HCT116 (cell line): ENCODE measurements at regions not wholly inside any gene's neighbourhood (a gene's known extent, or its start where the extent isn't known, plus 50 kb on each side); places are given as distances from the start of the nearest gene placed in this dataset.

ENCODE experiments used
- ATAC-seq: fragments of 200-7000 bp; cut with Tn5 transposase; 2 replicates; pipeline ENCODE4 v1.9.1; 2020; ENCODE audit warnings: mild to moderate bottlenecking, moderate library complexity
- BruUV-seq: library from RNA; stranded (reverse); fragments of 400-500 nt; replicated peaks from 2 replicates; lab custom pipeline; 2021; lab: Mats Ljungman, UMichigan
- CTCF ChIA-PET: fragments of 300-600 bp; sonication (Branson Sonifier 250); formaldehyde crosslinking; loops from one replicate; lab custom pipeline; 2021; ENCODE audit warnings: antibody characterized with exemption; lab: Charles Lee
- POLR2A ChIA-PET: fragments of 300-600, 350-600 bp; sonication (Branson Sonifier 250); formaldehyde crosslinking; loops from one replicate; lab custom pipeline; 2021; ENCODE audit warnings: antibody characterized with exemption; lab: Charles Lee
- RAD21 ChIA-PET, 2 experiments: fragments of 300-600 bp; sonication (Branson Sonifier 250); formaldehyde crosslinking; loops; one replicate each; lab custom pipeline; 2023; ENCODE audit warnings: low total read pairs in 2 of 2; ENCODE audit not compliant: uncharacterized antibody in 2 of 2, unreplicated experiment in 2 of 2, low non-redundant PET in 1 of 2; lab: Charles Lee
- DNase-seq: peaks from one replicate; pipeline ENCODE4 v3.0.0-alpha.2; 2010; ENCODE audit warnings: low read depth, low spot score
- H2AFZ ChIP-seq: fragments of 200-600 bp; shearing (Covaris generic), sonication (generic); 2 replicates; pipeline ENCODE4 v1.6.1; 2017; ENCODE audit warnings: low read depth, mixed run types, mixed read lengths, antibody characterized with exemption, low read length; ENCODE audit not compliant: poor library complexity, severe bottlenecking
- H3K27ac ChIP-seq: 2 replicates; pipeline ENCODE4 v1.5.1; 2012; ENCODE audit warnings: low read depth, low read length
- H3K27me3 ChIP-seq: fragments of 200-600 bp; sonication (generic); 2 replicates; pipeline ENCODE4 v1.6.1; 2016; ENCODE audit warnings: mixed run types, low read length, mixed read lengths; ENCODE audit not compliant: insufficient read depth
- H3K36me3 ChIP-seq, 2 experiments: fragments of 200-500 bp in 1 of 2; fragments of 200-600 bp in 1 of 2; sonication (Bioruptor generic) in 1 of 2; sonication (generic) in 1 of 2; 2 replicates each; pipeline versions ENCODE4 v1.5.1 to v1.6.1; 2014 to 2016; ENCODE audit warnings: low read length in 2 of 2, inconsistent platforms in 1 of 2, mixed read lengths in 1 of 2, mixed run types in 1 of 2; ENCODE audit not compliant: insufficient read depth in 2 of 2, control insufficient read depth in 1 of 2
- H3K4me1 ChIP-seq, 2 experiments: fragments of 200-600 bp in 1 of 2; sonication (generic) in 1 of 2; 2 replicates each; pipeline versions ENCODE4 v1.5.1 to v1.6.1; 2012 to 2017; ENCODE audit warnings: low read length in 2 of 2, inconsistent platforms in 1 of 2, mild to moderate bottlenecking in 1 of 2, mixed read lengths in 1 of 2, mixed run types in 1 of 2, moderate library complexity in 1 of 2; ENCODE audit not compliant: insufficient read depth in 2 of 2, control insufficient read depth in 1 of 2
- H3K4me2 ChIP-seq: fragments of 200-600 bp; sonication (generic); 2 replicates; pipeline ENCODE4 v1.6.1; 2017; ENCODE audit warnings: mixed run types, low read length, mixed read lengths
- H3K4me3 ChIP-seq, 2 experiments: fragments of 200-600 bp in 1 of 2; sonication (generic) in 1 of 2; replicated peaks in 1 of 2; 2 replicates each; pipeline ENCODE4 v1.5.1; 2011 to 2016; ENCODE audit warnings: low read length in 2 of 2, control low read depth in 1 of 2, low read depth in 1 of 2, mild to moderate bottlenecking in 1 of 2, mixed read lengths in 1 of 2, mixed run types in 1 of 2
- H3K79me2 ChIP-seq: fragments of 200-600 bp; sonication (generic); 2 replicates; pipeline ENCODE4 v1.6.1; 2017; ENCODE audit warnings: mild to moderate bottlenecking, mixed run types, low read length, moderate library complexity, mixed read lengths; ENCODE audit not compliant: insufficient read depth
- H3K9ac ChIP-seq: fragments of 200-600 bp; sonication (generic); 2 replicates; pipeline ENCODE4 v1.6.1; 2016; ENCODE audit warnings: low read length, mixed read lengths
- H3K9me2 ChIP-seq: fragments of 200-600 bp; sonication (generic), shearing (Covaris generic); 2 replicates; pipeline ENCODE4 v1.6.1; 2017; ENCODE audit warnings: mixed run types, mild to moderate bottlenecking, moderate library complexity; ENCODE audit not compliant: insufficient read depth
- H3K9me3 ChIP-seq, 2 experiments: fragments of 200-500 bp in 1 of 2; fragments of 200-600 bp in 1 of 2; sonication (Bioruptor generic) in 1 of 2; sonication (generic) in 1 of 2; 2 replicates each; pipeline ENCODE4 v1.6.1; 2014 to 2017; ENCODE audit warnings: low read length in 2 of 2, mixed read lengths in 2 of 2, inconsistent platforms in 1 of 2, low read depth in 1 of 2, mild to moderate bottlenecking in 1 of 2, mixed run types in 1 of 2, moderate library complexity in 1 of 2; ENCODE audit not compliant: control insufficient read depth in 1 of 2, insufficient read depth in 1 of 2
- H4K20me1 ChIP-seq: fragments of 200-600 bp; sonication (generic), shearing (Covaris generic); 2 replicates; pipeline ENCODE4 v1.6.1; 2017; ENCODE audit warnings: mixed run types, mild to moderate bottlenecking, moderate library complexity; ENCODE audit not compliant: insufficient read depth
- CBX3 ChIP-seq: IDR thresholded peaks from 2 replicates; pipeline ENCODE4 v1.6.1; 2012; ENCODE audit warnings: low read depth
- CEBPB ChIP-seq: IDR thresholded peaks from 2 replicates; pipeline ENCODE4 v1.6.1; 2012; ENCODE audit warnings: low read depth
- ELF1 ChIP-seq: IDR thresholded peaks from 2 replicates; pipeline ENCODE4 v1.6.1; 2012; ENCODE audit warnings: low read depth, borderline replicate concordance
- EZH2 ChIP-seq: fragments of 200-600 bp; sonication (generic); IDR thresholded peaks from 2 replicates; pipeline ENCODE4 v1.6.1; 2017; ENCODE audit warnings: antibody characterized with exemption, mixed run types
- EZH2phosphoT487 ChIP-seq: fragments of 200-600 bp; IDR thresholded peaks from 2 replicates; pipeline ENCODE4 v1.6.1; 2018; ENCODE audit warnings: antibody characterized with exemption, borderline replicate concordance
- FOSL1 ChIP-seq: IDR thresholded peaks from 2 replicates; pipeline ENCODE4 v1.6.1; 2012; ENCODE audit warnings: low read depth
- JUND ChIP-seq: IDR thresholded peaks from 2 replicates; pipeline ENCODE4 v1.6.1; 2012
- POLR2AphosphoS5 ChIP-seq: IDR thresholded peaks from 2 replicates; pipeline ENCODE4 v1.6.1; 2011; ENCODE audit warnings: mild to moderate bottlenecking, low read depth, low read length, moderate library complexity
- RAD21 ChIP-seq: IDR thresholded peaks from 2 replicates; pipeline ENCODE4 v1.6.1; 2012; ENCODE audit warnings: low read depth, mild to moderate bottlenecking
- SP1 ChIP-seq: IDR thresholded peaks from 2 replicates; pipeline ENCODE4 v1.6.1; 2012; ENCODE audit warnings: low read depth
- SRF ChIP-seq: IDR thresholded peaks from 2 replicates; pipeline ENCODE4 v1.6.1; 2012; ENCODE audit warnings: low read depth
- TCF7L2 ChIP-seq: IDR thresholded peaks from 2 replicates; pipeline ENCODE4 v1.7.0; 2011; ENCODE audit warnings: borderline replicate concordance, inconsistent platforms; ENCODE audit not compliant: insufficient read depth, insufficient read length; ENCODE audit errors: extremely low read depth
- YY1 ChIP-seq: IDR thresholded peaks from 2 replicates; pipeline ENCODE4 v1.6.1; 2011; ENCODE audit warnings: low read length, low read depth, moderate library complexity, mild to moderate bottlenecking; ENCODE audit not compliant: insufficient replicate concordance; ENCODE audit errors: extremely low read depth
- ZNF274 ChIP-seq: fragments of 200-500 bp; sonication (Bioruptor generic); IDR thresholded peaks from 2 replicates; pipeline ENCODE4 v1.6.1; 2014; ENCODE audit warnings: mild to moderate bottlenecking, low read depth, low read length, inconsistent platforms
- intact Hi-C: fragments of 100-400 bp; cut with micrococcal nuclease; formaldehyde crosslinking; loops from 2 replicates; pipeline ENCODE4 v1.10.0; 2022
- TF ChIP-seq, protein P1 (sequence below): IDR thresholded peaks from 2 replicates; pipeline ENCODE4 v1.6.1; 2012
- TF ChIP-seq, protein P2 (sequence below), 3 experiments: fragments of 200-600 bp in 1 of 3; sonication (generic) in 1 of 3; IDR thresholded peaks in 2 of 3; conservative IDR thresholded peaks in 1 of 3; 2 replicates each; pipeline ENCODE4 v1.5.1; 2012 to 2017; ENCODE audit warnings: low read depth in 2 of 3, low read length in 2 of 3, antibody characterized with exemption in 1 of 3, borderline replicate concordance in 1 of 3, control low read depth in 1 of 3, mild to moderate bottlenecking in 1 of 3, mixed read lengths in 1 of 3, mixed run types in 1 of 3, moderate library complexity in 1 of 3; ENCODE audit not compliant: insufficient read depth in 1 of 3
- TF ChIP-seq, protein P3 (sequence below): IDR thresholded peaks from 2 replicates; pipeline ENCODE4 v1.6.1; 2011; ENCODE audit warnings: mild to moderate bottlenecking, low read length, moderate library complexity; ENCODE audit not compliant: insufficient replicate concordance; ENCODE audit errors: extremely low read depth
- TF ChIP-seq, protein P4 (sequence below): IDR thresholded peaks from 2 replicates; pipeline ENCODE4 v1.6.1; 2012; ENCODE audit warnings: low read depth

DNA sequence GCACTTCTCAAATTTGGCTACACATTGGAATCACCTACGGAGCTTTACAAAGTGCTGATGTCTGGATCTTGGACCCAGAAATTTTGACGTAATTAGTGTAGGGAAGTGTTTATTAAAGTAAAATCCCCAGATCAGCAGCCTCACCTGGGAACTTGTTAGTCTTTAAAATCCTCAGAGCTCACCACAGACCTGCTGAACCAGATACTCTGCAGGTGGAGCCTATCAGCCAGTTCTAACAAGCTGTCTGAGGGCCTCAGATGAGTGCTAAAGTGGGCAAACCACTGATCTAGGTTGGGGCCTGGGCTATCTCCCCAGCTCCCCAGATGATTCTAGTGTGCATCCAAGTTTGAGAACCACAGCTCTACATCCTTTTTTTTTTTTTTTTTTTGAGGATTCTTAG lies 436.0 kb downstream of the ETS1 start:
- H3K4me3 ChIP-seq, result no peak overlapping the region
- H3K27me3 ChIP-seq, result peaks cover 36% of the 10 kb centered on the region
- BruUV-seq, result no TSS peak
- H4K20me1 ChIP-seq, result no peaks in the 10 kb centered on the region
- no peaks in the 10 kb centered on the region for H3K9me3 ChIP-seq
- TF ChIP-seq EZH2phosphoT487, result no peak
- no peak for TF ChIP-seq FOSL1
- no peak for TF ChIP-seq EZH2
- no peak for TF ChIP-seq ZNF274
- TF ChIP-seq JUND, result no peak
- TF ChIP-seq, protein P1, sequence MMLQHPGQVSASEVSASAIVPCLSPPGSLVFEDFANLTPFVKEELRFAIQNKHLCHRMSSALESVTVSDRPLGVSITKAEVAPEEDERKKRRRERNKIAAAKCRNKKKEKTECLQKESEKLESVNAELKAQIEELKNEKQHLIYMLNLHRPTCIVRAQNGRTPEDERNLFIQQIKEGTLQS, result no peak
- TF ChIP-seq SP1, result no peak
- no peak for TF ChIP-seq CBX3
- no peak for TF ChIP-seq YY1
- no peak for TF ChIP-seq POLR2AphosphoS5
- no peak for TF ChIP-seq CEBPB
- TF ChIP-seq, protein P2, sequence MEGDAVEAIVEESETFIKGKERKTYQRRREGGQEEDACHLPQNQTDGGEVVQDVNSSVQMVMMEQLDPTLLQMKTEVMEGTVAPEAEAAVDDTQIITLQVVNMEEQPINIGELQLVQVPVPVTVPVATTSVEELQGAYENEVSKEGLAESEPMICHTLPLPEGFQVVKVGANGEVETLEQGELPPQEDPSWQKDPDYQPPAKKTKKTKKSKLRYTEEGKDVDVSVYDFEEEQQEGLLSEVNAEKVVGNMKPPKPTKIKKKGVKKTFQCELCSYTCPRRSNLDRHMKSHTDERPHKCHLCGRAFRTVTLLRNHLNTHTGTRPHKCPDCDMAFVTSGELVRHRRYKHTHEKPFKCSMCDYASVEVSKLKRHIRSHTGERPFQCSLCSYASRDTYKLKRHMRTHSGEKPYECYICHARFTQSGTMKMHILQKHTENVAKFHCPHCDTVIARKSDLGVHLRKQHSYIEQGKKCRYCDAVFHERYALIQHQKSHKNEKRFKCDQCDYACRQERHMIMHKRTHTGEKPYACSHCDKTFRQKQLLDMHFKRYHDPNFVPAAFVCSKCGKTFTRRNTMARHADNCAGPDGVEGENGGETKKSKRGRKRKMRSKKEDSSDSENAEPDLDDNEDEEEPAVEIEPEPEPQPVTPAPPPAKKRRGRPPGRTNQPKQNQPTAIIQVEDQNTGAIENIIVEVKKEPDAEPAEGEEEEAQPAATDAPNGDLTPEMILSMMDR (IDR thresholded peaks at IDR 0.05 in 2 of 3, conservative IDR thresholded peaks at IDR 0.05 in 1 of 3; ENCODE audit: borderline replicate concordance in 1 of 3, insufficient read depth in 1 of 3, low read depth in 2 of 3, low read length in 2 of 3), result no peak
- TF ChIP-seq, protein P3, sequence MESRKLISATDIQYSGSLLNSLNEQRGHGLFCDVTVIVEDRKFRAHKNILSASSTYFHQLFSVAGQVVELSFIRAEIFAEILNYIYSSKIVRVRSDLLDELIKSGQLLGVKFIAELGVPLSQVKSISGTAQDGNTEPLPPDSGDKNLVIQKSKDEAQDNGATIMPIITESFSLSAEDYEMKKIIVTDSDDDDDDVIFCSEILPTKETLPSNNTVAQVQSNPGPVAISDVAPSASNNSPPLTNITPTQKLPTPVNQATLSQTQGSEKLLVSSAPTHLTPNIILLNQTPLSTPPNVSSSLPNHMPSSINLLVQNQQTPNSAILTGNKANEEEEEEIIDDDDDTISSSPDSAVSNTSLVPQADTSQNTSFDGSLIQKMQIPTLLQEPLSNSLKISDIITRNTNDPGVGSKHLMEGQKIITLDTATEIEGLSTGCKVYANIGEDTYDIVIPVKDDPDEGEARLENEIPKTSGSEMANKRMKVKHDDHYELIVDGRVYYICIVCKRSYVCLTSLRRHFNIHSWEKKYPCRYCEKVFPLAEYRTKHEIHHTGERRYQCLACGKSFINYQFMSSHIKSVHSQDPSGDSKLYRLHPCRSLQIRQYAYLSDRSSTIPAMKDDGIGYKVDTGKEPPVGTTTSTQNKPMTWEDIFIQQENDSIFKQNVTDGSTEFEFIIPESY, result no peak
- TF ChIP-seq RAD21, result no peak
- TF ChIP-seq TCF7L2, result no peak
- TF ChIP-seq SRF, result no peak
- TF ChIP-seq, protein P4, sequence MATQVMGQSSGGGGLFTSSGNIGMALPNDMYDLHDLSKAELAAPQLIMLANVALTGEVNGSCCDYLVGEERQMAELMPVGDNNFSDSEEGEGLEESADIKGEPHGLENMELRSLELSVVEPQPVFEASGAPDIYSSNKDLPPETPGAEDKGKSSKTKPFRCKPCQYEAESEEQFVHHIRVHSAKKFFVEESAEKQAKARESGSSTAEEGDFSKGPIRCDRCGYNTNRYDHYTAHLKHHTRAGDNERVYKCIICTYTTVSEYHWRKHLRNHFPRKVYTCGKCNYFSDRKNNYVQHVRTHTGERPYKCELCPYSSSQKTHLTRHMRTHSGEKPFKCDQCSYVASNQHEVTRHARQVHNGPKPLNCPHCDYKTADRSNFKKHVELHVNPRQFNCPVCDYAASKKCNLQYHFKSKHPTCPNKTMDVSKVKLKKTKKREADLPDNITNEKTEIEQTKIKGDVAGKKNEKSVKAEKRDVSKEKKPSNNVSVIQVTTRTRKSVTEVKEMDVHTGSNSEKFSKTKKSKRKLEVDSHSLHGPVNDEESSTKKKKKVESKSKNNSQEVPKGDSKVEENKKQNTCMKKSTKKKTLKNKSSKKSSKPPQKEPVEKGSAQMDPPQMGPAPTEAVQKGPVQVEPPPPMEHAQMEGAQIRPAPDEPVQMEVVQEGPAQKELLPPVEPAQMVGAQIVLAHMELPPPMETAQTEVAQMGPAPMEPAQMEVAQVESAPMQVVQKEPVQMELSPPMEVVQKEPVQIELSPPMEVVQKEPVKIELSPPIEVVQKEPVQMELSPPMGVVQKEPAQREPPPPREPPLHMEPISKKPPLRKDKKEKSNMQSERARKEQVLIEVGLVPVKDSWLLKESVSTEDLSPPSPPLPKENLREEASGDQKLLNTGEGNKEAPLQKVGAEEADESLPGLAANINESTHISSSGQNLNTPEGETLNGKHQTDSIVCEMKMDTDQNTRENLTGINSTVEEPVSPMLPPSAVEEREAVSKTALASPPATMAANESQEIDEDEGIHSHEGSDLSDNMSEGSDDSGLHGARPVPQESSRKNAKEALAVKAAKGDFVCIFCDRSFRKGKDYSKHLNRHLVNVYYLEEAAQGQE, result no peak
- no peak for TF ChIP-seq ELF1
- intact Hi-C loops, result no loop called here
- no peak overlapping the region for H2AFZ ChIP-seq
- H3K9me2 ChIP-seq, result no peaks in the 10 kb centered on the region
- ATAC-seq, result no peak
- ChIA-PET CTCF (no interaction called here), POLR2A (no interaction called here), RAD21 (no interaction called here)
- no peak for DNase-seq
- no peak overlapping the region for H3K27ac ChIP-seq
- no peak overlapping the region for H3K4me2 ChIP-seq
- H3K4me1 ChIP-seq, result no peaks in the 10 kb centered on the region
- no peak overlapping the region for H3K9ac ChIP-seq
- H3K79me2 ChIP-seq, result no peaks in the 10 kb centered on the region
- H3K36me3 ChIP-seq, result no peaks in the 10 kb centered on the region
